ENCODE measurements at regions not wholly inside any gene's neighbourhood (a gene's known extent, or its start where the extent isn't known, plus 50 kb on each side); places are given as distances from the start of the nearest gene placed in this dataset.

DNA sequence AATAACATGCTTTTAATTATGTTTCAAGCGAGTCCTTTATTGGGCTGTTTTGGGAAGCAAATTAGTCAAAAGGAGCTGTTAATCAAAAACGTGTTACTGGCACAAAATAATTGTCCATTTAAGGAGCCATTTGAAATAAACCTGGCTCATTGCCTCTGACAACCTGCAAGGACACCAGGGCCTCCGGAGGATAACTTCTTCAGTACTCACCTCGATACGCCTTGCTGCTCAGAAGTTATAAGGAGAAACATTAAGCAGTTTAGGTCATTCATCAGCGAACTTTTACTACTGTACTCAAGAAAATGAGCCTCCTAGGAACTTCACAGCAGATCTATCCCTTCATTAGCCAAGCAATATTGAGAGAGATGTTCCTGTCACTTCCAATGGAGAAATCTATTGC is 1579.2 kb upstream of the ACVR2A start:
- no peaks in the 10 kb centered on the region for H3K27me3 ChIP-seq (ENCODE audit: insufficient read depth, low read length)
- H3K4ac ChIP-seq (ENCODE audit: low read depth, low read length), result no peak overlapping the region
- WGBS (ENCODE audit: extremely low coverage, insufficient read length, low lambda C conversion rate), result no CpG with 5 or more reads among the region's 6 CpGs
- H3K23me2 ChIP-seq (ENCODE audit: insufficient read length, low read depth, low read length, poor library complexity, severe bottlenecking), result no peaks in the 10 kb centered on the region
- no peak overlapping the region for H2BK15ac ChIP-seq (ENCODE audit: low read depth, low read length)
- H3K4me2 ChIP-seq (ENCODE audit: insufficient read depth, insufficient read length, low read length), result no peak overlapping the region
- TF ChIP-seq, protein P1, sequence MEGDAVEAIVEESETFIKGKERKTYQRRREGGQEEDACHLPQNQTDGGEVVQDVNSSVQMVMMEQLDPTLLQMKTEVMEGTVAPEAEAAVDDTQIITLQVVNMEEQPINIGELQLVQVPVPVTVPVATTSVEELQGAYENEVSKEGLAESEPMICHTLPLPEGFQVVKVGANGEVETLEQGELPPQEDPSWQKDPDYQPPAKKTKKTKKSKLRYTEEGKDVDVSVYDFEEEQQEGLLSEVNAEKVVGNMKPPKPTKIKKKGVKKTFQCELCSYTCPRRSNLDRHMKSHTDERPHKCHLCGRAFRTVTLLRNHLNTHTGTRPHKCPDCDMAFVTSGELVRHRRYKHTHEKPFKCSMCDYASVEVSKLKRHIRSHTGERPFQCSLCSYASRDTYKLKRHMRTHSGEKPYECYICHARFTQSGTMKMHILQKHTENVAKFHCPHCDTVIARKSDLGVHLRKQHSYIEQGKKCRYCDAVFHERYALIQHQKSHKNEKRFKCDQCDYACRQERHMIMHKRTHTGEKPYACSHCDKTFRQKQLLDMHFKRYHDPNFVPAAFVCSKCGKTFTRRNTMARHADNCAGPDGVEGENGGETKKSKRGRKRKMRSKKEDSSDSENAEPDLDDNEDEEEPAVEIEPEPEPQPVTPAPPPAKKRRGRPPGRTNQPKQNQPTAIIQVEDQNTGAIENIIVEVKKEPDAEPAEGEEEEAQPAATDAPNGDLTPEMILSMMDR (conservative IDR thresholded peaks at IDR 0.05), result no peak
- H3K4me3 Mint-ChIP-seq, result no peak overlapping the region
- no peaks in the 10 kb centered on the region for H3K27me3 Mint-ChIP-seq (ENCODE audit: low read depth)
- H3K14ac ChIP-seq (ENCODE audit: insufficient read depth, low read length), result no peak overlapping the region
- no peaks in the 10 kb centered on the region for H3K4me1 ChIP-seq (ENCODE audit: insufficient read depth, low read length)
- H3T11ph ChIP-seq (ENCODE audit: low read length), result no peak overlapping the region
- no peaks in the 10 kb centered on the region for H3K9me3 ChIP-seq (ENCODE audit: control insufficient read depth, low read depth, low read length)
- peaks cover 0 to 5% (median 0%) of the 10 kb centered on the region in 3 experiments; a peak in 1 of 7 replicates for H3K36me3 Mint-ChIP-seq (ENCODE audit: insufficient read depth in 1 of 3, low read depth in 3 of 3)
- no peak overlapping the region for H3K27ac ChIP-seq (ENCODE audit: insufficient read length, low read depth, low read length)
- no peak overlapping the region for H2BK5ac ChIP-seq (ENCODE audit: insufficient read length, low read length)
- H2AK5ac ChIP-seq (ENCODE audit: insufficient read length, low read length), result no peak overlapping the region
- no peak overlapping the region for H2BK120ac ChIP-seq (ENCODE audit: low read depth, low read length, poor library complexity, severe bottlenecking)
- H4K8ac ChIP-seq (replicated peaks; ENCODE audit: insufficient read length, low read depth, low read length), result no peak overlapping the region
- H2BK12ac ChIP-seq (ENCODE audit: insufficient read length, low read depth, low read length), result no peak overlapping the region
- no peaks in the 10 kb centered on the region for H3K79me2 ChIP-seq (ENCODE audit: insufficient read depth, low read length)
- no peak for DNase-seq
- H3K18ac ChIP-seq (ENCODE audit: insufficient read length, low read depth, low read length), result no peak overlapping the region
- no peak overlapping the region for H3K56ac ChIP-seq (ENCODE audit: insufficient read length, low read depth, low read length)
- no peaks in the 10 kb centered on the region for H3K4me1 Mint-ChIP-seq
- no peak overlapping the region for H3K27ac Mint-ChIP-seq
- H2AFZ ChIP-seq (ENCODE audit: low read length), result no peak overlapping the region
- no peak overlapping the region for H4K91ac ChIP-seq (ENCODE audit: insufficient read length, low read depth, low read length)
- H3K9me3 Mint-ChIP-seq, result no peaks in the 10 kb centered on the region
- no peak overlapping the region for H2BK20ac ChIP-seq (ENCODE audit: low read depth, low read length, poor library complexity, severe bottlenecking)
- H3K9ac ChIP-seq (ENCODE audit: extremely low read depth, insufficient read length, low read length), result no peak overlapping the region
- no peaks in the 10 kb centered on the region for H4K20me1 ChIP-seq (ENCODE audit: control insufficient read depth, insufficient read depth, insufficient read length)
- H4K5ac ChIP-seq (ENCODE audit: insufficient read length, low read depth, low read length), result no peak overlapping the region
- H3K23ac ChIP-seq (ENCODE audit: insufficient read length, low read depth, low read length), result no peak overlapping the region
- no peaks in the 10 kb centered on the region for H3K79me1 ChIP-seq (ENCODE audit: insufficient read depth, low read depth, low read length, poor library complexity, severe bottlenecking)
